ENCODE measurements at regions not wholly inside any gene's neighbourhood (a gene's known extent, or its start where the extent isn't known, plus 50 kb on each side); places are given as distances from the start of the nearest gene placed in this dataset.

- Histone ChIP-seq H2AFZ (ENCODE audit: low read length) (no peak overlapping the region), H3K9me3 (ENCODE audit: control insufficient read depth, insufficient read depth, low read depth, low read length) (no peaks in the 10 kb centered on the region), H3K9ac (ENCODE audit: insufficient read depth, low read length) (no peak overlapping the region), H3K27ac (ENCODE audit: insufficient read depth, low read length) (no peak overlapping the region), H3K4me3 (replicated peaks in 1 of 4; ENCODE audit: control extremely low read depth in 1 of 4, insufficient read depth in 1 of 4, low read depth in 3 of 4, low read length in 4 of 4) (no peak overlapping the region), H3K4me1 (ENCODE audit: control insufficient read depth, extremely low read depth, insufficient read depth, low read length) (no peaks in the 10 kb centered on the region), H3K79me2 (ENCODE audit: control insufficient read depth, insufficient read depth, low read length) (no peaks in the 10 kb centered on the region), H3K36me3 (ENCODE audit: control insufficient read depth, insufficient read depth, low read length) (no peaks in the 10 kb centered on the region), H3K27me3 (ENCODE audit: control insufficient read depth, insufficient read depth, low read length) (no peaks in the 10 kb centered on the region), H3K4me2 (ENCODE audit: extremely low read depth, insufficient read depth, low read length) (no peak overlapping the region), H4K20me1 (ENCODE audit: control insufficient read depth, extremely low read depth, insufficient read depth, low read length) (no peaks in the 10 kb centered on the region)
- TF ChIP-seq CTCF (conservative IDR thresholded peaks at IDR 0.05 in 1 of 2, IDR thresholded peaks at IDR 0.05 in 1 of 2; ENCODE audit: low read depth in 1 of 2, low read length in 2 of 2) (no peak), EZH2 (IDR thresholded peaks at IDR 0.05; ENCODE audit: low read length, missing control alignments) (no peak)
- no peak for DNase-seq (ENCODE audit: low read depth in 2 of 2)
These were observed 318.9 kb downstream of the ICE1 start for GRCh38 chr5:5741418-5741817.

GRCh38 chr5:5739490-5739945 is 317.0 kb downstream of the ICE1 start:
- TF ChIP-seq EZH2 (IDR thresholded peaks at IDR 0.05; ENCODE audit: low read length, missing control alignments) (no peak), CTCF (conservative IDR thresholded peaks at IDR 0.05 in 1 of 2, IDR thresholded peaks at IDR 0.05 in 1 of 2; ENCODE audit: low read depth in 1 of 2, low read length in 2 of 2) (no peak)

GRCh38 chr5:5738797-5739489 is 316.5 kb downstream of the ICE1 start:
- DNase-seq (ENCODE audit: low read depth in 2 of 2) = no peak
- no peak overlapping the region for H3K27ac ChIP-seq (ENCODE audit: insufficient read depth, low read length)
- no peaks in the 10 kb centered on the region for H3K36me3 ChIP-seq (ENCODE audit: control insufficient read depth, insufficient read depth, low read length)
- TF ChIP-seq EZH2 (IDR thresholded peaks at IDR 0.05; ENCODE audit: low read length, missing control alignments) (no peak), CTCF (conservative IDR thresholded peaks at IDR 0.05 in 1 of 2, IDR thresholded peaks at IDR 0.05 in 1 of 2; ENCODE audit: low read depth in 1 of 2, low read length in 2 of 2) (no peak)
- H2AFZ ChIP-seq (ENCODE audit: low read length) = no peak overlapping the region
- no peak overlapping the region for H3K9ac ChIP-seq (ENCODE audit: insufficient read depth, low read length)
- no peak overlapping the region for H3K4me2 ChIP-seq (ENCODE audit: extremely low read depth, insufficient read depth, low read length)
- no peaks in the 10 kb centered on the region for H4K20me1 ChIP-seq (ENCODE audit: control insufficient read depth, extremely low read depth, insufficient read depth, low read length)
- no peak overlapping the region for H3K4me3 ChIP-seq (replicated peaks in 1 of 4; ENCODE audit: control extremely low read depth in 1 of 4, insufficient read depth in 1 of 4, low read depth in 3 of 4, low read length in 4 of 4)
- H3K27me3 ChIP-seq (ENCODE audit: control insufficient read depth, insufficient read depth, low read length) = no peaks in the 10 kb centered on the region
- H3K79me2 ChIP-seq (ENCODE audit: control insufficient read depth, insufficient read depth, low read length) = no peaks in the 10 kb centered on the region
- no peaks in the 10 kb centered on the region for H3K4me1 ChIP-seq (ENCODE audit: control insufficient read depth, extremely low read depth, insufficient read depth, low read length)
- no peaks in the 10 kb centered on the region for H3K9me3 ChIP-seq (ENCODE audit: control insufficient read depth, insufficient read depth, low read depth, low read length)

More at GRCh38 chr5:5739490-5739945, 317.0 kb downstream of the ICE1 start:
- H2AFZ ChIP-seq (ENCODE audit: low read length) = no peak overlapping the region
- no peaks in the 10 kb centered on the region for H3K36me3 ChIP-seq (ENCODE audit: control insufficient read depth, insufficient read depth, low read length)
- H3K4me3 ChIP-seq (replicated peaks in 1 of 4; ENCODE audit: control extremely low read depth in 1 of 4, insufficient read depth in 1 of 4, low read depth in 3 of 4, low read length in 4 of 4) = no peak overlapping the region
- H3K9me3 ChIP-seq (ENCODE audit: control insufficient read depth, insufficient read depth, low read depth, low read length) = no peaks in the 10 kb centered on the region
- H4K20me1 ChIP-seq (ENCODE audit: control insufficient read depth, extremely low read depth, insufficient read depth, low read length) = no peaks in the 10 kb centered on the region
- H3K4me2 ChIP-seq (ENCODE audit: extremely low read depth, insufficient read depth, low read length) = no peak overlapping the region
- H3K79me2 ChIP-seq (ENCODE audit: control insufficient read depth, insufficient read depth, low read length) = no peaks in the 10 kb centered on the region
- DNase-seq (ENCODE audit: low read depth in 2 of 2) = no peak
- no peaks in the 10 kb centered on the region for H3K4me1 ChIP-seq (ENCODE audit: control insufficient read depth, extremely low read depth, insufficient read depth, low read length)
- H3K27me3 ChIP-seq (ENCODE audit: control insufficient read depth, insufficient read depth, low read length) = no peaks in the 10 kb centered on the region
- H3K27ac ChIP-seq (ENCODE audit: insufficient read depth, low read length) = no peak overlapping the region
- no peak overlapping the region for H3K9ac ChIP-seq (ENCODE audit: insufficient read depth, low read length)

All from fibroblast of lung (primary cell).